Umbilical cord (tissue), 1 donor: ENCODE measurements at regions not wholly inside any gene's neighbourhood (a gene's known extent, or its start where the extent isn't known, plus 50 kb on each side); places are given as distances from the start of the nearest gene placed in this dataset.
"Not testable (repeated sequence)": the region's sequence is repeated elsewhere in the genome, so short reads cannot be mapped to it uniquely, and the experiment has no call there.

Experiments used
- DNase-seq: peaks from one replicate; pipeline ENCODE4 v3.0.0-alpha.2; 2015; ENCODE audit warnings: low spot score

DNA sequence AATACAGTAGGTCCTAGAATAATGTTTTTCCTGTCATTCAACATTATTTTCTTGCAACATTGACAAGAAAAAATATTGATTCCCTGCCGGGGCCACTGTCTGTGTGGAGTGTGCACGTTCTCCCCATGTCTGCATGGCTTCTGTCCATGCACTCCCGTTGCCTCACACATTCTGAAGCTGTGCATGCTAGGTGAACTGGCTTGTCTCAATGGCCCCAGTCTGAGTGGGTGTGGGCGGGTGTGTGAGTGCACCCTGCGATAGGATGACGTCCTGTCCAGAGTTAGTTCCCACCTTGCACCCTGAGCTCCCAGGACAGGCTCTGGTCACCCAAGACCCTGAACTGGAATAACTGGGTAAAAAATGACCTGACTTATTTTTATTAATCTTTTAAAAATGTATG lies 186.1 kb downstream of the CAND1 start:
- no peak for DNase-seq

DNA sequence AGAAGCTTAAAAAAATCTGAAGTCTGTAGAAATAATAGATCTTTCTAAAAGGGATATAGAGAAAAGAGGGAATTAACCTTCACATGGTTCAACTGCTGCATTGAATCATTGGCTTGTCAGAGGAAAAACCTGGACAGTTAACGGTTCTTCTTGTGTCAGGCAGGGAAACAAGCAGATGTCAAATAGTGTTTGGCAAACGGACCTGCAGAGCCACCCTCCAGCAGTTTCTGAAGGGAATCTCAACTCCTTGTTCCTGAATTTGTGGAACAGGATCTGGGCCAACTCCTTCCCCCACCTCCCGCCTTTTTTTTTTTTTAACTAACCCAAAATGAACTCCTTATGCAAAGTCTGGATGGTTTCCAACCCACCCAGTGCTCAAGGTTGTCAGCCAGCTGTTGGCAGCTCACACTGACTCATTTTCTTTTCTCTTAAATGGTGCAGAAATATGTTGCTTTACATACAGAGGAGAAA lies 187.3 kb downstream of the CAND1 start:
- peak; percentile 69 for DNase-seq

DNA sequence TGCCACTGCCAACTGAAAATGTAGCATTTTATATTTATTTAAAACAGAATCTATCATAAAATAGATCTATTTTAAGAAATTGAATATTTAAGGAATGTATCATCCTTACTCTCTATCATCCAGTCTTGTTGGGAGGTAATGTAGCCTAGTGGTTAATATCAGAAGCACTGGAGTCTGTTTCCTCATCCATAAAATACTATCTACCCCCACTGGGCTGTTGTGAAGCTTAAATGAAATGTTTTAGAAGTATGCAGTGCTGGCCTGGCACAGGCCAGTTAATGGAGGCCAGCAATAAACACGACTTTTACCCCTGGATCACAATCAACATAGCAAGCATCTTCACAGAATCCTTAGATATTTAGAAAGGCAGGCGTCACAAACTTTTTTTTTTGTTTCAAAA lies 188.0 kb downstream of the CAND1 start:
- no peak for DNase-seq

DNA sequence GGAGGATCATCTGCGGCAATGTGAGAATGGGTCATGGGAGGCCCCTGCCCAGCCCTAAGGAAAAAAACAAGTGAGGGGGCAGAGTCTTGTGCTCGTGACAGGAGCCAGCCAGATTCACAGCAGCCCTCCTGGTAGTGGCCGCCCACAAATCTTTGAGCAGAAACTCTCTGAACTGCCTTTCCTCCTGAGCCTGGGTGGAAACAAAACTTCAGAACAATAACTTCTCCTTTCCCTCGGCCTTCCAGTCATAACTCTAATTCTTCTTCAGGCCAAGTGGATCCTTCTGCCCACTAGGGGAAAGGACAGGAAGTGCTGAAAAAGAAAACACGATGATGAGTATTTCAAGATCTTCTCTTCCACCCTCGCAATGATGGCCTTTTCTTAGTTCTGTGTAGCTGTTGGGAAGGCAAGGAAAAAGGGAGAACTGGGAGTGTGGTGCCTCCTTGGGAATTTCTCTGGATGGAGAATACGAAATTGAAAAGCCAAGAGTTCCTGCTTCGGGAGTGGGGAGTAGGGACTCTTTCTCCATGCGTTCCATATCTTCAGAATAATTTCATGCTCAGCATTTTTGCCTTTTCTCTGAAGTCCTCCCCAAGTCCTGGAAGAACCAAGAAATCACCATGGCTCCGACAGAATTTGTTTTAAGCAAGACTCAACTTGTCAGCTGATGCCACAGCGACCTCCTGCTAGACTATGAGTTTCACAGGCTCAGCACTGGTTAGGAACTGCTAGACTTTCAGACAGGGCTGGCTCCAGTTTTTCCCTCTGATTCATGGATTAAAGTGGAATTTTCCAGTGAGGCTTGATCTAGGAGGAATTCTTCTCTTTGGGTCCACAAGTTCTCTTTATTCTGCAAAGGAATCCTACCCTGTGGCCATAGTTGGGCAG lies 188.9 kb downstream of the CAND1 start:
- peak; percentile 29 for DNase-seq

DNA sequence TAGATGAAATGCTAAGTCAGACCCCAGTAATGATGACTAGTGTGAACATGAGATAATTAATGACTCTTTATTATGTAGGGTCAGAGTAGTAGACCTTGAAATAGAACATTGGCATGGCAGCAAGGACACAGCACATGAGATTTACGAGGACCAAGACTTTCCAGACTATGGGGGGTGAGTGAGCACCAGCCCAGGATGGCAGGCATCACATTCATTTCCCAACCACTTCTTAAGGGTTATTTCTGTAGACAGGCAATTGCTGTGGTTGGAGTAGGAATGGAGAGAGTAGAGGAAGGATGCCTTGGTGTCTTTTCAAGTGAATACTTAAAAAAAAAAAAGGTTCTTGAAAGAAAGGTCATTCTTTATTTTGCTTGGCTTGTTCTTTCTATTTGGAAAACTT lies 189.4 kb upstream of the DYRK2 start:
- DNase-seq: no peak

DNA sequence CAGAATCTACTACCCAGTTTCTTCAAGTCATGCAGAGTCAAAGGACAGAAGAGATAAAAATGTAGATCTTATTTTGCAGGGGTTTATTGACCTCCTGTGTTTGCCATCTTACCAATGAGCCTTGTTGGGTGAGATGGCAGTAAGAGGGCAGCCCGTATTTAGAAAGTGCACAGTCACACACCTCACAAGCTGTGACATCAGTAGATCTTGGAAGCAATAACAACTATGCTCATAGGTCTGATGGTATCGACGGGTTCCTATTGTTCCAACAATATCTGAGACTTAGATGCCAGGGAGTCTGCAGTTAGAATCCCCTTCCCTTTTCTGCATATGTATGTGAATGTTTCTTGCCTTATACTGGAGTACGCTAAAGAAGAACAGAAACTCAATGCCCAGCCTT lies 189.0 kb upstream of the DYRK2 start:
- DNase-seq: no peak

DNA sequence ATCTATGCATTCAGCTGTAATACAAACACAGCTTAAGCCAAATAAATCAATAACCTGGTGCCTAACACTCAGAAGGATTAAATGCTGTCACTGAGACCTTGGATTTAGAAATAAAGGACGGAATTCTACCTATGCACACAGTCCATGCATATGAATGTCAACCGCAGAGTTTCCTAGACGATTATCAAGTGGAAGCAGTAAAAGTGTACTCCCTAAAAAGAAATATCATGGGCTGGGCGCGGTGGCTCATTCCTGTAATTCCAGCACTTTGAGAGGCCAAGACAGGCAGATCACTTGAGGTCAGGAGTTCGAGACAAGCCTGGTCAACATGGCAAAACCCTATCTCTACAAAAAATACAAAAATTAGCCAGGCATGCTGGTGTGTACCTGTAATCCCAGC lies 188.2 kb upstream of the DYRK2 start:
- no peak for DNase-seq

DNA sequence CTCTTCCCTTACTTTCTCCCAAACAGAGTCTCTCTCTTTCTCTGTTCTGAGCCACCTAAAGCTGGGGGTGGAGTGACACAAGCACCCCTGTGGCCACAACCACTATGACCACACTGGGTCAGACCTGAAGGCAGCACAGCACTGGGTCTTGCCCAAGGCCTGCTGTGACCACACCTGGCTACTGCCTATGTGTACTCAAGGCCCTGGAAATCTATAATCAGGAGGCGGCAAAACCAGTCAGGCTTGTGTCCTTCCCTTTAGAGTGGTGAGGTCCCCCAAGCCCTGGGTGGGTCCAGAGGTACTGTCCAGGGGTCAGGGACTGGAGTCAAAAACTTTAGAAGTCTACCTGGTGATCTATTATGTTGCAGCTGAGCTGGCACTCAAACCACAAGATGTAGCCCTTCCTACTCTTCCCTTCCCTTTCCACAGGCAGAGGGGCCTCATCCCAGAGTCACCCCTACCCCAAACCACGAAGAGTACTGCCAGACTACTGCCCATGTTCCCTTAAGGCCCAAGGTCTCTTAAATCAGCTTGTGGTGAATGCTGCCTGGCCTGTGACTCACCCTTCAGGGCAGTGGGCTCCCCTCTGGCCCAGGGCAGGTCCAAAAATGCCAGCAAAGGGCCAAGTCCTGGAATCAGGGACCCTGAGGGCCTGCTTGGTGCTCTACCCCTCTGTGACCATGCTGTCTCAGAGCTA lies 179.8 kb upstream of the DYRK2 start:
- DNase-seq: no peak

DNA sequence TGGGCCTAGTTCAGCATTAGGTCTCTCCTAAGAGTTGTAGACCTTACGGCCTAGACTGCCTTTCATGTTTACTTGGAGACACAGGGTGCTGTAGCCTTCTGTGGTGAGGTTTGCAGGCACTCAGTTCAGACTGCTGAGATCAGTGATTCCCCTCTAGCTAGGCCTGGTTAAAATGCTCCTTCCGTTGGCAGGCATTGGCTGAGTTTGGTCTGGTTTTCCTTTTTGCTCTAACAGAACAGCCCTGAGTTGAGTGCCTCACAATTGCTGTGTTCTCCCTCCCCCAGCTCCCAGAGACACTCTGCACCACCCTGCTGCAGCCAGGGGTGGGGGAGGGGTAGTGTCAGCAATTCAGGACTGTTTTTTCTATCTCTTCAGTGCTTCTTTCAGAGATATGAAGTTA lies 178.9 kb upstream of the DYRK2 start:
- peak; percentile 86 for DNase-seq

DNA sequence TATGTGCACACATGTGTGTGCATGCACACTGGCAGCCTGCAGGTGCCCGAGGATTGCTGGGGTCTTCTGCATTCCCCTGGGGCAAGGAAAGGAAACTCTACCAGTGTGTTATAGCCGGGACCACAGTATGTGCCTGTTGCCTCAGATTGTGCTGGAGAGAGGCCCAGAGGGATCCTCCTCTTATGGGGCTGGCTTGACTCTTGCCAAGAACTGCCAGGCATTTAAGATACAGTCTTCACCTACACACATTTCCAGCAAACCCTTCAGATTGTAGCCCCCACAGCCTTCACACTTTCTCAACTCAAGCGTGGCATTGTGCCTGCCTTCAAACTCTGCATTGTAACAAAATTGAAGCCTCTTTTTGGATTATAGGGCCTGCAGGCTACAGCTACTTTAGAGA lies 176.7 kb upstream of the DYRK2 start:
- DNase-seq: peak; percentile 35

DNA sequence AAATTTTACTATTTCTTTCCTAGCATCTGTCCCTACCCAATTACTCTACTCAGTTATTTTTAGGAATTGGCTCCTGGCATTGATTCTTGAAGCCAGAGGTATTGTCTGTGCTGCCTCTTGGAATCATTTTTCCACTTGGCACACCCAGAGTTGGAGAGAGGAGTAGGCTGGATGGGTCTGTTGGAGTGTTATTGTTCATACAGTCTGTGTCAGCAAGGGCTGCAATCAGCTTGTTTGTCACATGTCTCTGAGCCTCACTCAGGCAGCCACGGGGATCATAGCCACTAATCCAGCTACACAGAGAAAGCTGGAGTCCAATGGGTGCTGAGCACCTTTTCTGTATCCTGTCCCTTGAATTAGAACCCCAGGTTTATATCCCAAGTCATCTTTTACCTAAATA lies 176.0 kb upstream of the DYRK2 start:
- DNase-seq: no peak

DNA sequence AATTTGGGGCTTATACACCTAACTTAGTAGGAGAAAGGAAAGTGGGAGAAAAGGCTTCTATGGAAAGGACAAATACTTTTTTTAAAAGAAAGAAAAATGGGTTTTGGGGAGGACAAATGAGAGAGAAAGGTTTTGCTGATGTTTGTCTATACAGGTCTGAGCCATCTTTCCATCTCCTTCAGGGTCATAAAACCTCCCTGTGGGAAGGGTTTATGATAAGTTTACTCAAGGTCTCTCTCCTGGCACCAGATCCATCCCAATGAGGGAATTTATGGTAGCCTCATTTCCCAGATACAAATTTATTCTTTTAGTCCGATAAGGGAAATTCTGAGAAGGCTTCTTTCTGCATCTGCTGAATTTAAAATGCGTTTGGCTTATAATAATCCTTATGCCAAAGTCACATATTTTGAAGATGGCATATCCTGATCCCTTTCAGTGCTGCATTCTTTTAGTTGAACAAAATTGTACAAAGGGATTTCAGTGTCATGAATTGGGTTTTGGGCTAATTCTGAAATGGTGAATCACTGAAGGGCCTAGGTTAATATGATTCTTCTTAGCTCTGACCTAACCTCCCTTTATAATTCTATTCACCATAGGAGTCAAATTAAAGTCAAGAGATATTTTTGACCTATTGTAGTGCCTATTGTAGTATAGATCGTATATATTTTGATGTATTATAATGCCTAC lies 173.5 kb upstream of the DYRK2 start:
- peak; percentile 38 for DNase-seq

DNA sequence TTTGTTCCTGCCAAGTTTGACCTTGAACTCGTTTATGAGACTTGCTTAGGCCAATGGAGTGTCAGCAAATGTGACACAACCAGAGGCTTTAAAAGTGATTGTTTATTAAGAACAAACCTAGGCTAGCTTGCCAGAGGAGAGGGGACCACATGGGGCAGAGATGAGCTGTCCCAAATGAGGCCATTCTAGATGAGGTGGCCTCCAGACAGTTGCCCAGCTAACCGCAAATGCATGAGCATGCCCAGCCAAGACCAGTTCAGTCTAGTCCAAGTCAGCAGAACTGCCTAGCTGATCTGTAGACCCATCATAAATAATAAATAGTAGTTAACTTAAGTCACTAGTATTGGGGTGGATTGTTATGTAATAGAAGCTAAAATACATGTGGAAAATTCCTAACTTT lies 172.8 kb upstream of the DYRK2 start:
- no peak for DNase-seq

DNA sequence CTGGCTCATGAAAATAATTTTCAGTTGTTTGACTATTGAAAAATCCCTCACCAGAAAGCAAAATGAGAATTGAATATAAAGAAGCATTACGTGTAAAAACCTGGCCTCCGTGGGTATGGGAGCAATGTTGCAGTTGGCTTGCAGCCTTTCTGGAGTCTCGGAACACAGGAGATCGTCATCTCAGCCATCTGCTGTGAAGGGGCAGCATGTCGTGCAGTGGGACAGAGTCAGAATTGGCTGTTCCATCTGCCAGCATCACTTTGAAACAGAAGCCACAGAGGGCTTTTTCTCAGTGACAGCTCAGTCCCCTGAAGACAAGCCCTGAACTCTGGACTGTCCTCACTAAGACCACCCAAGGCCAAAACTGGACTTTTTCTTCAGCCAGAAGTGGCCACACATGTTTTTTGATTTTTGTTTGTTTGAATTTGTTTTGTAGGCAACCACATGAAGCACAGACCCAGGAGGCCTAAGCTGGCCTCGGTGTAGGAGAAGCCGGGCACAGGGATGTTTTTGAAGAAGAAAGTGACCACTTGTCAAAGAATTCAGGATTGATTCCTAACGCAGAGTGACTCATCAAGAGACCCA lies 170.8 kb upstream of the DYRK2 start:
- DNase-seq: no peak

DNA sequence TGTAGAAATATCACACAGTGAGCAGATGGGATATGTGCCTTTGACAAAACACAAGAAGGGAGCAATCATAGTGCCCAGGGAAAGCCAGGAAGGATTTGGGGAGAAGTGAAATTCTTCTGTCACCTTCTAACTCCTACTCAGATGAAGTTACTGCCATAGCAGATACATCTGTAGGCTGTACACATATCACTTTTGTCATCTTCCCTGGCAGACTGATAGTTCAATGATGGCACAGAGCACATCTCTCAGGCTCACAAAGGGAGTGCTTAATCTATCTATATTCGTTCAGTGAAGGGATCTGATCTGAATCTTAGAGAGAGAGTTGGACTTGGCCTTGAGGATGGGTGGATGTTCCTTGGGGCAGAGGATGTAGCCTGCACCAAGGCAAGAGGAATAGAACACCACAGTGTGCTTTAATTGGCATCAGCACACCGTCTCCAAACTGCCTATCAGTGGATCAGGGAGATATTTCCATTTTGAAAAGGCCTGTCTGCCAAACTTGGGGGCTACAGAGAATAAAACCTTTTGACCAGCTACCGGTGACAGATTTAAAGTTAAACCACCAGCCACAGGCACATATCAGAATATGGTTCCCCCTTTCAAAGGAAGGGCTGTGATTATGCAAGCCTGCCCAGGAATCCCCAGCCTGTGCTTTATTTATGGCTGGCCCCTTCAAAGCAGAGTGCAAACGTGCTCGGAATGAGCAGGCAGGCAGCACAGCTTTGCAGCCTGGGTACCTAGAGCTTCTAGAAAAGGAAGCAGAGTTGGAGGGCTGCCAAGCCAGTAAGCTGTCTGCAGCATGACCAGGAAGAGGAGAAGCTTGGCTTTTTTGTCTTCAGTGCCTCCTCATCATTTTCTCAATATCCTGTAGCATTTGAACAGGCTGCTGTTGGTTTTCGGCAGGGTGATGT lies 165.5 kb upstream of the DYRK2 start:
- DNase-seq: peak; percentile 96

DNA sequence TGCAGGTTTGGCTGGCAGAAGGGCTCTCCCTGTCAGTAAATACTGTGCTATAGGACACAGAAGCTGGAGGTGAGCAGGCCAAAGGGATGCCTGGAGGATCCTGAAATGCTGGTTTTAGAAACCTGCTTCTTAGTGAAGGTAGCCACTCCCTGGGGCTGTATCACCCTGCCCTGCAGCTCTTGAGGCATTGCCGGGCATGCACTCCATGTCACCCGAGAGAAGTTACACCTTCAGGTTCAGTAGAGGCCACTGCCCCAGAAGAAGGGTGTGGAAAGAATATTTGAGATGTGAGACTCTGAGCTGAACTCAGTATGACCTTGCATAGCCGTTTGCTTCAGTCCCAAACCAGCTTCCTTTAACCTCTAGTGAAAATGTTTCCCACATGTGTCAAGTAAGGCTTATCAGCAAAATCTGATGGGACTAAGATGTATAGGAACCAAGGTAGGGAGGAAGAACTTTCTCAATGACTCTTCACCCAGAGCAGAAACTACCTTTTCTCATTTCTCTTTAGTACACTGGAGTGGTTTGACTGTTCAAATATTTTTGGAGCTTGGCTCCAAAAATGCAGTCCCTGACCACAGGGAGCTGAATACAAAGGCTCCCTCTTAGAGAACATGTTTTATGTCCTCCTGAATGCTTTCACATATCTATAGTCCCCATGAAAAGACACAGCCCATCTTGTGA lies 164.5 kb upstream of the DYRK2 start:
- DNase-seq: peak; percentile 62

DNA sequence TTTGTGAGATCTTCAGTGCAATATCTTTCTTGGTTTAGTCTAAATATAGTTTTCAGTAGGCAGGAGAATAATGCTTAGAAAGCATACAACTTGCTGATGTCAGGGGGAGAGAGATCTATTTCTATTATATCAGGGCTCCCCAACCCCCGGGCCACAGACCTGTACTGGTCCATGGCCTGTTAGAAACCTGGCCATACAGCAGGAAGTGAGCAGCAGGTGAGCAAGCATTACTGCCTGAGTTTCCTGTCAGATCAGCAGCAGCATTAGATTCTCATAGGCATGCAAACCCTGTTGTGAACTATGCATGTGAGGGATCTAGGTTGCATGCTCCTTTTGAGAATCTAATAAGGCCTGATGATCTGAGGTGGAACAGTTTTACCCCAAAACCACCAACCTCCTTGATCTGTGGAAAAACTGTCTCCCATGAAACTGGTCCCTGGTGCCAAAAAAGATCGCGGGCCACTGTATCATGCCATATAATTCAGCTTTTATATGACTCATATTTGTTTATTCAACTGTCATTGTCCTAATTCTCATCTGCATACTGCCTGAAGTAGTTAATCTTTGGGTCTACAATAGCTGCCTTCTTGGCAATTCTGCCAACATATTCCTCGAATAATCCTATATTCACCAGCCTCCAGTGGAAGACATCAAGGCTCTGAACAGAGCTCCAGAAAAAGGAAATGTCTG lies 163.6 kb upstream of the DYRK2 start:
- no peak for DNase-seq

DNA sequence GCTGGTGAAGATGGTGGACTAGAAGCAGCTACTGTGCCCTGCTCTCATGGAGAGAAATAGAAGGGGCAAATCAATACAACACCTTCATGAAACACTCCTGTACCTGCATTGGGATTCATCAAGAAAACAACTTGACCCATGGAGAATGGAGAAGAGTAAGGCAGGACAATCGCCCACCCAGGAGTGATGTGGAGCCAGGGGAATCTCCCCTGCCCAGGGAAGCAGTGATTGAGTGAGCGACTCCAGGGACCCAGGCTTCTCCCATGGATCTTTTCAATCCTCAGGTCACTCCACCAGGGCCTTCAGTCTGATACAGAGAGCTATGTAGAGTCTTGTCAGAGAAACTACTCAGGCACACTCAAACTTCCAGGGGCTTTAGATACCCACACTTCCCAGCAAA lies 161.9 kb upstream of the DYRK2 start:
- no peak for DNase-seq

DNA sequence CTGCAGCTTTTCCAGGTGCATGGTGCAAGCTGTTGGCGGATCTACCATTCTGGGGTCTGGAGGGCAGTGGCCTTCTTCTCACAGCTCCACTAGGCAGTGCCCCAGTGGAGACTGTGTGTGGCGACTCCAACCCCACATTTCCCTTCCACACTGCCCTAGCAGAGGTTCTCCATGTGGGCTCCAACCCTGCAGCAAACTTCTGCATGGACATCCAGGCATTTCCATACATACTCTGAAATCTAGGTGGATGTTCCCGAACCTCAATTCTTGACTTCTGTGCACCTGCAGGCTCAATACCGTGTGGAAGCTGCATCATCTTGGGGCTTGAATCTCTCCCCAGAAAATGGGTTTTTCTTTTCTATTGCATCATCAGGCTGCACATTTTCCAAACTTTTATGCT lies 160.2 kb upstream of the DYRK2 start:
- not testable (repeated sequence) for DNase-seq

DNA sequence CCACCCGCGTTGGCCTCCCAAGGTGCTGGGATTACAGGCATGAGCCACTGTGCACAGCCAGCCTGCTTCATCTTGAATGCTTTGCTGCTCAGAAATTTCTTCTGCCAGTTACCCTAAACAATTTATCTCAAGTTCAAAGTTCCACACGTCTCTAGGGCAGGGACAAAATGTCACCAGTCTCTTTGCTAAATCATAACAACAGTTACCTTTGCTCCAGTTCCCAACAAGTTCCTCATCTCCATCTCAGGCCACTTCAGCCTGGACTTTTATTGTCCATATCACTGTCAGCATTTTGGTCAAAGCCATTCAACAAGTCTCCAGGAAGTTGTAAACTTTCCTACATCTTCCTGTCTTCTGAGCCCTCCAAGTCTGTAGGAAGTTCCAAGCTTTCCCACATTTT lies 159.5 kb upstream of the DYRK2 start:
- no peak for DNase-seq
